ENCODE measurements at regions not wholly inside any gene's neighbourhood (a gene's known extent, or its start where the extent isn't known, plus 50 kb on each side); places are given as distances from the start of the nearest gene placed in this dataset.

DNA sequence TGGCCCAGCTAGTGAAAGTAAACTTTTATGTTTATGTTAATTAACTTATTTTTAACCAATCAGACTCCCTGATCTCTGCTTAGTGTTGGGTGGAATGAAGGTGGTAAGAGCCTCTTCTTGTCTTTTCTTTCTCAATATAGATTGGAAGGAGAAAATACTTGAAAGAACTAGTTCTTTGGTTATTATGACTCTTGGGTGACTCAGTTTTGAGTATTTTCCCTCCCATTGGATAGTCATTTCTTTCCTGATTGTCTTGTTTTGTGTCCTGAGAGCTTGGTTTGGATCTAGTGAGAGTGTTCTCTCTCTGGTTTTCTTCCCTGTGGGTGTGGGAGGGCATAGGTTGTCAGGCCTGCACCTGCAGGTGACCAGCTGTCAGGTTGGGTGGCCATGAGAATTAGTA lies 172.0 kb upstream of the GLRA2 start:
- DNase-seq (ENCODE audit: low read depth), result no peak
- no peak overlapping the region for H3K4me3 ChIP-seq (ENCODE audit: low read depth, low read length)
- TF ChIP-seq, protein P1, sequence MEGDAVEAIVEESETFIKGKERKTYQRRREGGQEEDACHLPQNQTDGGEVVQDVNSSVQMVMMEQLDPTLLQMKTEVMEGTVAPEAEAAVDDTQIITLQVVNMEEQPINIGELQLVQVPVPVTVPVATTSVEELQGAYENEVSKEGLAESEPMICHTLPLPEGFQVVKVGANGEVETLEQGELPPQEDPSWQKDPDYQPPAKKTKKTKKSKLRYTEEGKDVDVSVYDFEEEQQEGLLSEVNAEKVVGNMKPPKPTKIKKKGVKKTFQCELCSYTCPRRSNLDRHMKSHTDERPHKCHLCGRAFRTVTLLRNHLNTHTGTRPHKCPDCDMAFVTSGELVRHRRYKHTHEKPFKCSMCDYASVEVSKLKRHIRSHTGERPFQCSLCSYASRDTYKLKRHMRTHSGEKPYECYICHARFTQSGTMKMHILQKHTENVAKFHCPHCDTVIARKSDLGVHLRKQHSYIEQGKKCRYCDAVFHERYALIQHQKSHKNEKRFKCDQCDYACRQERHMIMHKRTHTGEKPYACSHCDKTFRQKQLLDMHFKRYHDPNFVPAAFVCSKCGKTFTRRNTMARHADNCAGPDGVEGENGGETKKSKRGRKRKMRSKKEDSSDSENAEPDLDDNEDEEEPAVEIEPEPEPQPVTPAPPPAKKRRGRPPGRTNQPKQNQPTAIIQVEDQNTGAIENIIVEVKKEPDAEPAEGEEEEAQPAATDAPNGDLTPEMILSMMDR (IDR thresholded peaks at IDR 0.05; ENCODE audit: low read depth, low read length, missing control alignments), result no peak

DNA sequence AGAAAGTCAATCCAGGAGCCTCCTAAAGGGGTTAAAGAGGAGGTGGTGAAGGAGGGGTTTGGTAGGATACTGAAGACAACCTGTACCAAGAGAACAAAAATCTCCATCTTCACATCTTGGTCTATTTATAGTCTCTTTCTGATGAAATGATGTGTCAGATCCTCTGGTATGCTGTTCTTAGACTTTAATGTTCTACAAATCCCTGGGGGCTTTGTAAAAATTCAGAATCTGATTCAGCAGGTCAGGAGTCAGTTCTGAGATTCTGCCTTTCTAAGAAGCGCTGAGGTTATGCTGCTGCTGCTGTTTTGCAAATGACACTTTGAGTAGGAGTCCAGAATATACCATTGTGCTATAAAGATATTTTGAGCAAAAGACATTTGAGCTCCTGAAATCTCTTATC lies 172.9 kb upstream of the GLRA2 start:
- no peak overlapping the region for H3K4me3 ChIP-seq (ENCODE audit: low read depth, low read length)
- DNase-seq (ENCODE audit: low read depth), result no peak
- TF ChIP-seq, protein P1 (IDR thresholded peaks at IDR 0.05; ENCODE audit: low read depth, low read length, missing control alignments), result no peak

DNA sequence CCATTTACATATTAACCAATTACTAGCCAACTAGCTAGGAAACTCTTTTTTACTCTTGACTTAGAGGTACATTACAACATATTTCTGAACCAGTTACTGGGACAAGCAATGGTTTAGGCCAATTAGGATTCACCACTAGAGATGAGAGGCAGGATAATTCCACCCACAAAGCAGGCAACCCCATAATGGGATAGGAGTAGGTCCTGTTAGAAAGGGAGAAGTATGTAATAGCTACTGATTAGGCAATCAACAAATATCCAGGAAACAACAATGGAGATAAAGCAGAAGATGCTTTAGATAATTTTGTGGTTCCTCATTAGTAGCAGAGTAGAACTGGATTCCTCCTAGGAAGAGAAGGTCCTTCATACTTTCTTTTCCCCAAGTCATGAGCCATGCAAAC lies 173.8 kb upstream of the GLRA2 start:
- DNase-seq (ENCODE audit: low read depth), result no peak
- H3K4me3 ChIP-seq (ENCODE audit: low read depth, low read length), result no peak overlapping the region
- TF ChIP-seq, protein P1 (IDR thresholded peaks at IDR 0.05; ENCODE audit: low read depth, low read length, missing control alignments), result no peak

DNA sequence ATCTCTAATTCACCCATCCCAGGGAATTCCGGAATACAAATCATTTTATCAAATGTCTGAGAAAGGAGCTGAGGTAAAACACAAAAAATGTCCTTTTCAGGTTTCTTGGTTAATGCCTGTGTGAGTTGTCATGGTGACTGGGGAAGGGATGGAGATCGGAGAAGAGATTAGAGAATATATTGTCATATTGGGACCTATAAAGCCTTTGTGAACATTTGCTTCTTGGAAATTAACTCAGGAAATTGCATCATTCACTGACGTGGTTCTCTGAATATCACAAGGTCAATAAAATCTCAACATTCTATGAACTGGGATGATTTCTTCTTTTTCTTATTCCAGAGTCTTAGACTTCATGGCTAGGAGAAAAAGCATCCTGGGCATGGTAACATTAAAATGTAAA lies 174.8 kb upstream of the GLRA2 start:
- TF ChIP-seq, protein P1 (IDR thresholded peaks at IDR 0.05; ENCODE audit: low read depth, low read length, missing control alignments), result no peak
- H3K4me3 ChIP-seq (ENCODE audit: low read depth, low read length), result no peak overlapping the region
- no peak for DNase-seq (ENCODE audit: low read depth)

DNA sequence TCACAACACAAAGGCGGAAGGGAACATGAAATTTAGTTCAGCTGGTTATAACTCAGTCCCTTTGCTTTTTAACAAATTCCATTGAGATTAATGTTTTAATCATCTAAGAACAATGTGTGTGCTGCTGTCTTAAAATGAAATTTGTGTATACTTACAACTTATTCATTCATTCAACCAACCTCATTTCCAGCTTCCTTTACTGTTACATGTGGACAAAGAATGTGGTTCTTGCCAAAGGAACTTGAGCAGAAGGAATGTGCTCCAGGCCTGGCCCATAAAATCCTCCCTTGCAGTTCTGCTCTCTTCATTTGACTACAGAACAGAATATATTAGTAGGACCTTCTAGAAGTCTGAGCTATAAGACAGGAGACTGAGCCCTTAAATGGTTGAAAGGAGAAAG lies 176.8 kb upstream of the GLRA2 start:
- TF ChIP-seq, protein P1 (IDR thresholded peaks at IDR 0.05; ENCODE audit: low read depth, low read length, missing control alignments), result no peak
- no peak overlapping the region for H3K4me3 ChIP-seq (ENCODE audit: low read depth, low read length)
- no peak for DNase-seq (ENCODE audit: low read depth)

DNA sequence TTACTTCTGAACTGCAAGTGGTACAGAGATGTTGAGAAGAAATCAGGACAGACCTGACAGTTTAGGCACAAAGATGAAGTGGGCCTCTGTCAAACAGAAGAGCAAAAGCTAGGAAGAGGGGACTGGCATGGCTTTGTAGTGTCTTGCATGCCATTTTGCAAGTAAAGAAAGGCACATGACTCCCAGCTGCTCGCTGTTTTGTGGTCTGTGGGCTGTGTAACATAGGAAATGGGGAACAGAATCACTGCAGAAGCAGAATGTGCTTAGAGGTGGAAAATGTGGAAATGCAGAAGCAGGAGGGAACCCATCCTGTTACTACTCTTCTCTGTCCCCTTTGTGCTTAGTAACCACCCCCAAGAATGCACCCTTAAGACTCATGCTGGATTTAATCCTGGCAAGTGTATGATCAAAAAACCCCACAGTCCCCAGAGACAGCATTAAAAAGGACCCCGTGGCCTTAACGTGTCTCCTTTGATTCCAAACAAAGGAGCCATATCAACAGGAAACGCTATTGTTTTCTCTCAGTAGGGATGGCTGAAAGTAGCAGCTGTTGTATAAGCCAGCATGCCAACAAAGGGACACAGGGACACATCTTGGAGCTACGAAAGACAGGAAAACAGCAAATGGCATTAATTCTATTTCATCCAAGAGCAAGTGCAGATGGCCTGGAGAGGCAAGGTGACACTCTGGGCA lies 177.6 kb upstream of the GLRA2 start:
- TF ChIP-seq, protein P1 (IDR thresholded peaks at IDR 0.05; ENCODE audit: low read depth, low read length, missing control alignments), result no peak
- DNase-seq (ENCODE audit: low read depth), result no peak
- H3K4me3 ChIP-seq (ENCODE audit: low read depth, low read length), result no peak overlapping the region

DNA sequence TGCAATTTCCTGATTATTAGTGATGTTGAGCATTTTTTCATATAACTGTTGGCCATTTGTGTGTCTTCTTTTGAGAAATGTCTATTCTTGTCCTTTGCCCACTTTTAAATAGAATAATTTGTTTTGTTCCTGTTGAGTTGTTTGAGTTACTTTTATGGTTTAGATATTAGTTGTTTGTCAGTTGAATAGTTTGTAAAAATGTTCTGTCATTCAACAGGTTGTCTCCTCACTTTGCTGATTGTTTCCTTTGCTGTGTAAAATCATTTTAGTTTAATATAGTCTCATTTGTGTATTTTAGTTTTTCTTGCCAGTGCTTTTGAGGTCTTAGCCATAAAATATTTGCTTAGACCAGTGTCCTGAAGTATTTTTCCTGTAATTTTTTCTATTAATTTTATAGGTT lies 181.8 kb upstream of the GLRA2 start:
- TF ChIP-seq, protein P1 (IDR thresholded peaks at IDR 0.05; ENCODE audit: low read depth, low read length, missing control alignments), result no peak
- no peak overlapping the region for H3K4me3 ChIP-seq (ENCODE audit: low read depth, low read length)
- DNase-seq (ENCODE audit: low read depth), result no peak
